HCT116 (cell line): ENCODE measurements at regions not wholly inside any gene's neighbourhood (a gene's known extent, or its start where the extent isn't known, plus 50 kb on each side); places are given as distances from the start of the nearest gene placed in this dataset.
"Not testable (repeated sequence)": the region's sequence is repeated elsewhere in the genome, so short reads cannot be mapped to it uniquely, and the experiment has no call there.

Source experiments
- CBX3 ChIP-seq: IDR thresholded peaks from 2 replicates; pipeline ENCODE4 v1.6.1; 2012; ENCODE audit warnings: low read depth
- CEBPB ChIP-seq: IDR thresholded peaks from 2 replicates; pipeline ENCODE4 v1.6.1; 2012; ENCODE audit warnings: low read depth
- ELF1 ChIP-seq: IDR thresholded peaks from 2 replicates; pipeline ENCODE4 v1.6.1; 2012; ENCODE audit warnings: low read depth, borderline replicate concordance
- EZH2phosphoT487 ChIP-seq: fragments of 200-600 bp; IDR thresholded peaks from 2 replicates; pipeline ENCODE4 v1.6.1; 2018; ENCODE audit warnings: antibody characterized with exemption, borderline replicate concordance
- POLR2A ChIP-seq: IDR thresholded peaks from 2 replicates; pipeline ENCODE4 v1.7.0; 2011; ENCODE audit warnings: borderline replicate concordance; ENCODE audit not compliant: insufficient read depth, insufficient read length; ENCODE audit errors: extremely low read depth
- RAD21 ChIP-seq: IDR thresholded peaks from 2 replicates; pipeline ENCODE4 v1.6.1; 2012; ENCODE audit warnings: low read depth, mild to moderate bottlenecking
- SIN3A ChIP-seq: IDR thresholded peaks from 2 replicates; pipeline ENCODE4 v1.6.1; 2012; ENCODE audit warnings: low read depth
- SP1 ChIP-seq: IDR thresholded peaks from 2 replicates; pipeline ENCODE4 v1.6.1; 2012; ENCODE audit warnings: low read depth
- YY1 ChIP-seq: IDR thresholded peaks from 2 replicates; pipeline ENCODE4 v1.6.1; 2011; ENCODE audit warnings: low read length, low read depth, moderate library complexity, mild to moderate bottlenecking; ENCODE audit not compliant: insufficient replicate concordance; ENCODE audit errors: extremely low read depth
- TF ChIP-seq, protein P1 (sequence below), 3 experiments: fragments of 200-600 bp in 1 of 3; sonication (generic) in 1 of 3; IDR thresholded peaks in 2 of 3; conservative IDR thresholded peaks in 1 of 3; 2 replicates each; pipeline ENCODE4 v1.5.1; 2012 to 2017; ENCODE audit warnings: low read depth in 2 of 3, low read length in 2 of 3, antibody characterized with exemption in 1 of 3, borderline replicate concordance in 1 of 3, control low read depth in 1 of 3, mild to moderate bottlenecking in 1 of 3, mixed read lengths in 1 of 3, mixed run types in 1 of 3, moderate library complexity in 1 of 3; ENCODE audit not compliant: insufficient read depth in 1 of 3
- TF ChIP-seq, protein P2 (sequence below): IDR thresholded peaks from 2 replicates; pipeline ENCODE4 v1.6.1; 2012
- TF ChIP-seq, protein P3 (sequence below): IDR thresholded peaks from 2 replicates; pipeline ENCODE4 v1.6.1; 2012; ENCODE audit warnings: low read depth

DNA sequence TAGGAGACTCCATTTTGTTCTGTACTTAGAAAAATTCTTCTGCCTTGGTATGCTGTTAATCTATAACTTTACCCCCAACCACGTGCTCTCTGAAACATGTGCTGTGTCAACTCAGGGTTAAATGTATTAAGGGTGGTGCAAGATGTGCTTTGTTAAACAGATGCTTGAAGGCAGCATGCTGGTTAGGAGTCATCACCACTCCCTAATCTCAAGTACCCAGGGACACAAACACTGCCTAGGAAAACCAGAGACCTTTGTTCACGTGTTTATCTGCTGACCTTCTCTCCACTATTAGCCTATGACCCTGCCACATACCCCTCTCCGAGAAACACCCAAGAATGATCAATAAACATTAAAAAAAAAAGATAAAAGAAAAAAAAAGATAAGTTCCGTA is 93.0 kb upstream of the ZNF519 start:
- TF ChIP-seq, protein P1, sequence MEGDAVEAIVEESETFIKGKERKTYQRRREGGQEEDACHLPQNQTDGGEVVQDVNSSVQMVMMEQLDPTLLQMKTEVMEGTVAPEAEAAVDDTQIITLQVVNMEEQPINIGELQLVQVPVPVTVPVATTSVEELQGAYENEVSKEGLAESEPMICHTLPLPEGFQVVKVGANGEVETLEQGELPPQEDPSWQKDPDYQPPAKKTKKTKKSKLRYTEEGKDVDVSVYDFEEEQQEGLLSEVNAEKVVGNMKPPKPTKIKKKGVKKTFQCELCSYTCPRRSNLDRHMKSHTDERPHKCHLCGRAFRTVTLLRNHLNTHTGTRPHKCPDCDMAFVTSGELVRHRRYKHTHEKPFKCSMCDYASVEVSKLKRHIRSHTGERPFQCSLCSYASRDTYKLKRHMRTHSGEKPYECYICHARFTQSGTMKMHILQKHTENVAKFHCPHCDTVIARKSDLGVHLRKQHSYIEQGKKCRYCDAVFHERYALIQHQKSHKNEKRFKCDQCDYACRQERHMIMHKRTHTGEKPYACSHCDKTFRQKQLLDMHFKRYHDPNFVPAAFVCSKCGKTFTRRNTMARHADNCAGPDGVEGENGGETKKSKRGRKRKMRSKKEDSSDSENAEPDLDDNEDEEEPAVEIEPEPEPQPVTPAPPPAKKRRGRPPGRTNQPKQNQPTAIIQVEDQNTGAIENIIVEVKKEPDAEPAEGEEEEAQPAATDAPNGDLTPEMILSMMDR (IDR thresholded peaks at IDR 0.05 in 2 of 3, conservative IDR thresholded peaks at IDR 0.05 in 1 of 3; ENCODE audit: borderline replicate concordance in 1 of 3, insufficient read depth in 1 of 3, low read depth in 2 of 3, low read length in 2 of 3) = not testable (repeated sequence)
- not testable (repeated sequence) for TF ChIP-seq POLR2A, SIN3A, SP1, CEBPB, YY1, EZH2phosphoT487, RAD21, CBX3, ELF1
- TF ChIP-seq, protein P2, sequence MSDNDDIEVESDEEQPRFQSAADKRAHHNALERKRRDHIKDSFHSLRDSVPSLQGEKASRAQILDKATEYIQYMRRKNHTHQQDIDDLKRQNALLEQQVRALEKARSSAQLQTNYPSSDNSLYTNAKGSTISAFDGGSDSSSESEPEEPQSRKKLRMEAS = not testable (repeated sequence)
- TF ChIP-seq, protein P3, sequence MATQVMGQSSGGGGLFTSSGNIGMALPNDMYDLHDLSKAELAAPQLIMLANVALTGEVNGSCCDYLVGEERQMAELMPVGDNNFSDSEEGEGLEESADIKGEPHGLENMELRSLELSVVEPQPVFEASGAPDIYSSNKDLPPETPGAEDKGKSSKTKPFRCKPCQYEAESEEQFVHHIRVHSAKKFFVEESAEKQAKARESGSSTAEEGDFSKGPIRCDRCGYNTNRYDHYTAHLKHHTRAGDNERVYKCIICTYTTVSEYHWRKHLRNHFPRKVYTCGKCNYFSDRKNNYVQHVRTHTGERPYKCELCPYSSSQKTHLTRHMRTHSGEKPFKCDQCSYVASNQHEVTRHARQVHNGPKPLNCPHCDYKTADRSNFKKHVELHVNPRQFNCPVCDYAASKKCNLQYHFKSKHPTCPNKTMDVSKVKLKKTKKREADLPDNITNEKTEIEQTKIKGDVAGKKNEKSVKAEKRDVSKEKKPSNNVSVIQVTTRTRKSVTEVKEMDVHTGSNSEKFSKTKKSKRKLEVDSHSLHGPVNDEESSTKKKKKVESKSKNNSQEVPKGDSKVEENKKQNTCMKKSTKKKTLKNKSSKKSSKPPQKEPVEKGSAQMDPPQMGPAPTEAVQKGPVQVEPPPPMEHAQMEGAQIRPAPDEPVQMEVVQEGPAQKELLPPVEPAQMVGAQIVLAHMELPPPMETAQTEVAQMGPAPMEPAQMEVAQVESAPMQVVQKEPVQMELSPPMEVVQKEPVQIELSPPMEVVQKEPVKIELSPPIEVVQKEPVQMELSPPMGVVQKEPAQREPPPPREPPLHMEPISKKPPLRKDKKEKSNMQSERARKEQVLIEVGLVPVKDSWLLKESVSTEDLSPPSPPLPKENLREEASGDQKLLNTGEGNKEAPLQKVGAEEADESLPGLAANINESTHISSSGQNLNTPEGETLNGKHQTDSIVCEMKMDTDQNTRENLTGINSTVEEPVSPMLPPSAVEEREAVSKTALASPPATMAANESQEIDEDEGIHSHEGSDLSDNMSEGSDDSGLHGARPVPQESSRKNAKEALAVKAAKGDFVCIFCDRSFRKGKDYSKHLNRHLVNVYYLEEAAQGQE = not testable (repeated sequence)
